KG1 (cell line): ENCODE measurements at regions not wholly inside any gene's neighbourhood (a gene's known extent, or its start where the extent isn't known, plus 50 kb on each side); places are given as distances from the start of the nearest gene placed in this dataset.

Experiments
- DNase-seq: peaks from one replicate; lab custom pipeline; 2025; lab: John Stamatoyannopoulos, UW

- no peak for DNase-seq
These were observed 233.6 kb upstream of the E2F7 start for GRCh38 chr12:77299001-77299400.

DNA sequence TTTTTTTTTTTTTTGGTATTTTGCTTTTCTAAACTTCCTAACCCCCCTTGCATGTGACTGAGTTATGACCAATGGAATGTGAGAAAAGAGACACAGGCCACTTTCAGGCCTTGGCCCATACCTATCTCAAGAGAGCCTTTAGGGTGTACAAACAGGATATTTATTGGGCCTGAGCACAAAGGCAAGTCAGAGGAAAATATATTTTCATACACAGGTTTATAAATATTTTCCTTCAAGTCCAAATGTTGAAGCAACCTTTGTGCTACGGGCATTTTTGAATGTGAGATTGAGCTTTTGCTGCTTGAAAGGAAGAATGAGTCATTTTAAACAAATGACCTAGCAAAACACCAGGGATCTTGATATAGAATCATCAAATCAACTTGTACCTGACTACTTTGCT, 228.6 kb upstream of the E2F7 start:
- DNase-seq: no peak

GRCh38 chr12:77274926-77275325, 209.6 kb upstream of the E2F7 start:
- DNase-seq: no peak

DNA sequence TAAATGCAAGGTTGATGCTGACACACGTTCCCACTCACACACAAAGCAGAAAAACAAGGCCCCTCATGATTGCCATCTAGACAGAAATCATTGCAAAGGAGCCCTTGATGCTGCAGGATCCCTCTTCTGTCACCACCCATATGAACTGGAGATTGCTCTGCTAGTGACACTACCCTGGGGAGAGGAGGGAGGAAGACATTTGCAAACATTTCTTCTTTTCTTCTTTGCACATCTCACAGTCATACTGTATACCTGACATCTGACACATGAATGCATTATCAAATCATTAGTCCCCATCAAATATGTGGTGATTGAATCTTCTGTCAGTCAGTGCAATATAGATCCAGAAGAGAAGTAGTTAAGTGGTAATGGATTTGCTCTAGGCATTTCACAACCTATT, 208.5 kb upstream of the E2F7 start:
- DNase-seq: no peak

DNA sequence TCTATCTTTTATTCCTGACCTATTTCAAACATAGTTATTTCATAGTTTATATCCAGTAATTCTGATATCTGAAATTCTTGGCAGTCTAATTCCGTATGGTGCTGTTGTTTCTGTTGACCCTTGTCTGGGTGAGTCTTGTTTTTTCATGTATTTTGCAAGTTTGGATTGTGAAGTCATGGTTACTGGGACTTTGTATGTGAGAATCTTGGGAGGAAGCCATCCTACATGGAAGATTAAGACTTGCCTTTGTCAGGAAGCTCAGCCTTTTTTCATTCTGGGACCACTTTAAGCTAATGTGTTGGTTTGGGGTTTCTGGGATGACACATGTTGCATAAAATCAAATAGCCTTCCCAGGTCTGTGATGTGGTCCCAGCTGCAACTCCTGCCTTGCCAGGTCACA, 191.6 kb upstream of the E2F7 start:
- no peak for DNase-seq

DNA sequence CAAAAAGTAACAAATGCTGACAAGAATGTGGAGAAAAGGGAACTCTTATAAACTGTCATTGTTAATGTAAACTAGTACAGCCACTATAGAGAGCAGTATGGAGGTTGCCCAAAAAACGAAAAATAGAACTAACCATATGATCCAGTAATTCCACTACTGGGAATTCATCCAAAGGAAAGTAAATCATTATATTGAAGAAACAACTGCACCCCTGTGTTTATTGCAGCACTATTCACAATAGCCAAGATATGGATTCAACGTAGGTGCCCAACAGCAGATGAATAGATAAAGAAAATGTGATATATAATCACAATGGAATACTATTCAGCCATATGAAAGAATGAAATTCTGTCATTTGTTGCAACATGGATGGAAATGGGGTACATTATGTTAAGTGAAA, 188.0 kb upstream of the E2F7 start:
- DNase-seq: no peak

DNA sequence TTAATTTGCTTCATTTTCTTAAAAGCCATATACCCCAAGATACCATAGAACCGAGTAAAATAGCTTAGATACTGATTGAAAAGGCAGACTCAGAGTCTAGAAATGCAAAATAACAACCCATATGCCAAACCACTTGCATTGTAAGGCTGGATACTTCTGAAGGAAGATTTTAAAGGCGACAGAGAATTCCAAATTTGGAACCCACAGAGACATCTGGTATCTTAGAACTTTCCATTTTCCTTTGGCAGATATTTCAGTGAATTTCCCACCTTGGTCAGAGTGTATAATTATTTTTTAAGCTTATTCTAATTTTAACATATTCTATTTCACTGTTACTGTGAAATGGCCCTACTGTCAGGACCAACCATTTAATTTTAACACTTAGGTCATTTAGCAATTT, 186.4 kb upstream of the E2F7 start:
- no peak for DNase-seq

GRCh38 chr12:77249892-77250291, 184.5 kb upstream of the E2F7 start:
- DNase-seq: no peak

GRCh38 chr12:77248036-77248435, 182.7 kb upstream of the E2F7 start:
- no peak for DNase-seq

DNA sequence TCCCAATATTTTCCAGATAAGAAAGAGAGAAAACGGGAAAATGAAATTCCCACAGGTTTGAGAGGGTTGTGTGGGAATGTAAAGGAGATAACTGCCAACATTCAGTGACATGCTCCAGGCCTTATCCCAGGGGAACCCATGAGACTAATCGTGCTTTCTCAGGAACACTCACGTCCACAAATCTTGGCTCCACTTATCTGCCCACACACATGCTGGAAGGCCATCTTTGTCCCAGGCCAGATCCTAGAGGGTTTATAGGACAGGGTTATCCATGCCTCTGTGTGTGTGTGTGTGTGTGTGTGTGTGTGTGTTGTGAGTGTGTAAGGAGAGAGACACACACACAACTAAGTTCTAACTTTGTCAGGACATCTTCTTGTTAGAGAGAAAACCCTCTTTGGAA, 182.2 kb upstream of the E2F7 start:
- no peak for DNase-seq

DNA sequence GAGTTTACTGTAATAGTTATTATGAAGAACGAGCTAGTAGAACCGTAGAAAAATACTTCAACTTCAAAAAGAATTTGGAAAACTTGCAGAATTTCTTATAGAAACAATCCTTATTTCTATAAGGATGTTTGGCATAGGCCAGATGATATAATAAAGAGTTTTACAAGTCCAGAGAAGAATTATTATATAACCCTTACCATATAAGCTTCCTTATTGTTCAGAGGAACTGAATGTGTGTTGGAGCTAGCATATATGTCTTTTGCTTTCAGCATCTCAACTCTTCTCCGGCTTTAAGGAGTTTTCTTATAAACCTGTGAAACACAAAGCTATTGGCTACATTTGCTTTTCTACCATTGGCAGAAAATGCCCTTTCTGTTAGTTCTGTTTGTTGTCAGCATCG, 178.0 kb upstream of the E2F7 start:
- DNase-seq: no peak

- no peak for DNase-seq
These were observed 174.2 kb upstream of the E2F7 start for GRCh38 chr12:77239617-77240016.

DNA sequence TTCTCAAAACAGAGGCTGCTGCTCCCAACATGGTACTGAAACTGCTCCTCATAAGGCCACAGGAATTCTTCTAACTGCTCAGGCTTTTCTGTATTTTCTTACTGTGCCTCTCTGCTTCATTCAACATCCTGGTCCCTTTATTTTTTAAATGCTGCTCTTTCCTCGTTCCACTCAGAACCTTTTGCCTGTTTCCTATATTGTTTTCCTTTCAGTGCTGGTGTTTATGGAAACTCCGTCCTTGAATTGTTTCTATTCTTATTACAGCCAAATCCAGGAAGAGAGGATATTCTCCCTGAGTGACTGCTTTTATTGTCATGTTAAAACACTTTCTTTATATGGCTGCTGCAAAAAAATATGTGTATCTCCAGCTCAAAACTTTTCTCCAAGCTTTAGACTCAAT, 173.0 kb upstream of the E2F7 start:
- DNase-seq: no peak

DNA sequence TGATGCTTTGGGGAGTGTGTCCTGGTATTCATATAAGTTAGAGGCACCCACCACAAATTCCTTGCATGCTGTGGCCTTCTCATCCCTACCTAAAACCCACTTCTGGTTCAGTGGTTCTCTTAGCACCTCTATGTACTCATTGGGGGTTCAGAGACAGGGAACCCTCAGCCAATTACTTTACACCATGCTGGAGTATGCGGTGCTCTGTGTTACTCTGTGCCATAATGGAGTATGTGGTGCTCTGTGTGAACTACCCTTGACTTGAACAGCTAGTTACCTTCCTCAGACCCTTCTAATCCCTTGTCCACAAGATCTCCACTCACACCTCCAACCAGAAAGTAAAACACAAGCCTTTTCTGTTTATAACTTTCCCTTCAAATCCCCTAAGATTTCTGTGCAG, 172.5 kb upstream of the E2F7 start:
- no peak for DNase-seq

DNA sequence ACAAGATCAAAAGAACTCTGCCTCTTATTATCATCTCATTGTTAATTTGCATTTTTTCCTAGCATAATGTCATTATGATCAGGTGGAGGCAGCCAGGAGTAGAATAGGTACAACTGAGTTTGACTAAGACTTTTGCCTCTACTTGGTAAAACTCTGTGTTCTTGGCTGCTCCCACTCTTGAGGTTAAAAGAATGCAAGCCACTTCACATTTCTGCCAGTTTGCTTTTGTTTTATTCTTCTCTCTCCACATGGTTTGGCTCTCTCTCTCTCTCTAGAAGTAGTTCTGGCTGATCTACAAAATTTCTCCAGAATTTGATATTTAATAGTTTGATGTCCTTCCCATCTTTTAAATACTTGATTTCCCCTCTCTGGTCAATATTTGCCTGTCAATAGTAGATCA, 170.7 kb upstream of the E2F7 start:
- DNase-seq: no peak

- no peak for DNase-seq
These were observed 166.7 kb upstream of the E2F7 start for GRCh38 chr12:77232045-77232444.

- DNase-seq: no peak
These were observed 166.1 kb upstream of the E2F7 start for GRCh38 chr12:77231501-77231918.

GRCh38 chr12:77229640-77230442, 164.5 kb upstream of the E2F7 start:
- DNase-seq: no peak

GRCh38 chr12:77228376-77228775, 163.0 kb upstream of the E2F7 start:
- DNase-seq: no peak

DNA sequence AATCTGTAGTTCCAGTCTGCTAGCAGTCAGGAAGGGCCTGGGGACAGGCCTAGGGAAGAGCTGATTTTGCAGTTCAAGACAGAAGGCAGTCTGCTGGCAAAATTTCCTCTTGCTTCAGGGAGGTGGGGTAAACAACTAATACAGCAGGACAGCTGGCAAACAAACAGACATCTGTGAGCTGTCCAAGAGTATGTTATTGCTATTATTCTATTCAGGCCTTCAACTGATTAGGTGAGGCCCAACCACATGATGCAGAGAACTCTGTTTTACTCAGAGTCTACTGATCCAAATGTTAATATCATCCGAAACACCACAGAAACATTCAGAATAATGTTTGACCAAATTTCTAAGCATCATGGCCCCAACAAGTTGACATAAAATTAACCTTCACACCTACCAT, 161.0 kb upstream of the E2F7 start:
- no peak for DNase-seq

DNA sequence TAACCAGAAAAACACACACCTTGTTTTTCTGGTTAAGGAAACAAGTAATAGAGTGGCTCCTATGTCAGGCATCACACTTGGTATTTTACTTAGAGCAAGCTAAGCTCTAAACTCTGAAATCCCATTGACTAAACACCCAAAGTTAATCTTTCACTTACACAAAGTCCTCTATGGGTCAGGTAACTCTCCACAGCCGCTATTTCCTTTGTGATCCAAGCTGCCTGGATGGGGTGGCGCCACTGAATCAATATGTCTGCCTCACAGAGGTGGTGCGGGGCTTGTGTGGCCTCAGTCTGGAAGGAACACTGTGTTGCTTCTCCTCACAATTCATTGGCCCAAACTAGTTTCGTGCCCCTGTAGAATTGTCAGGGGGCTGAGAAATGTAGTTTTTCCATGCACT, 160.0 kb upstream of the E2F7 start:
- DNase-seq: no peak

DNA sequence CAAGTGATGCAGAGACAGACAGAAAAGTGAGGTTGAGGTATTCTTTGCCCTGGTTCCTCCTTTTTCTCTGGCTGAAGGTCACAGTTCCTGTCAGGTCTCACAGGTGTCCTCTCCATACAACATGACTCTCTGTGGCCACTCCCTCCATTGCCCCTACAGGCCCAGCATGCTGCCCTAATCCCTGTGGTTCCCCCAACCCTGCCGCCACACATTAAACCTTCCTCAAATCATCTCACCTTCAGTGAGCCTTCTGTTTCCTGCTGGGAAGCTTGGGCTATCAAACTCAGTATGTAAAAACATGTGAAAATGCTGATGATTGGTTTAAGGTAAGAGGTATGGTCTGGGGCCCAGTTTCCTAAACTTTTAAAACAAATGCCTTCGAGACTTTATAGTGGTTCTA, 159.0 kb upstream of the E2F7 start:
- no peak for DNase-seq

- no peak for DNase-seq
These were observed 157.0 kb upstream of the E2F7 start for GRCh38 chr12:77222336-77222735.

DNA sequence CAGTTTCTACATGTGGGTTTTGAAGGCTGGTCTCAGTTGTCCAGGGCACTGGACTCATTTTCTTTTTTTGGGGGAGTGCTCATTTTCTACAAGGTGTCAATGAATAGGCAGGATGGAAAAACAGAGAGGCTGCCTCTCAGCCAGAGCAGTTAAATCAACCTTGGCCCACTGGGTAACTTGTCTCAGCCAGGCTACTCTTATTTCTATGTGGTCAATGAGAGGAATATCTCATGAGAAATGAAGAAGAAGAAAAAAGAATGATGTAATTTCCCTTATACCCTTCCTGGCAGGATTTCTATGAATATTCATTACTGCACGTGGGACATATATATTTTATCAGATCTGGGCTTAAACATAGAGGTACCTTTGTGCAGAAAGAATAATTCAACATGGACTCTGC, 155.2 kb upstream of the E2F7 start:
- DNase-seq: no peak

DNA sequence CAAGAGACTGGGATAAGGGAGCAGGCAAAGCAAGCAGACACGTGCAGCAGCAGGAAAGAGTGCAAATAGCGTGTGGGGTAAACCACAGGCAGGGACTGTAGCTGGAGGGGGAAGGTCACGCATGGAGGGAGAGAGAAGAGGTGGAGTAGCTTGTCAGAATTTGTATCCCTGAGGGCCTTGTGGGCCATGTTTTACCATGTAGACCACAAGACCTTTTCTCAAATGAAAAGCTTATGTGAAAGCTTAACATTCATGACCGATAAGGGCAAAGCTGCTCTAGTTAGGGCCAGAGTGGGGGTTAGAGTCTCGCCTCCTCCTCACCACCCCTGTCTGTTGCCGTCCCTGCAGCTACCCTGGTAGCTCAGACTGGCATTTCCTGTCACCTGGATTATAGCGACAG, 152.9 kb upstream of the E2F7 start:
- no peak for DNase-seq
